NCI-H510A treated with DMSO at 0.1 percent for 48 hours (cell line): ENCODE measurements at regions not wholly inside any gene's neighbourhood (a gene's known extent, or its start where the extent isn't known, plus 50 kb on each side); places are given as distances from the start of the nearest gene placed in this dataset.

ENCODE experiments used
- DNase-seq: peaks from one replicate; lab custom pipeline; 2025; lab: John Stamatoyannopoulos, UW

DNA sequence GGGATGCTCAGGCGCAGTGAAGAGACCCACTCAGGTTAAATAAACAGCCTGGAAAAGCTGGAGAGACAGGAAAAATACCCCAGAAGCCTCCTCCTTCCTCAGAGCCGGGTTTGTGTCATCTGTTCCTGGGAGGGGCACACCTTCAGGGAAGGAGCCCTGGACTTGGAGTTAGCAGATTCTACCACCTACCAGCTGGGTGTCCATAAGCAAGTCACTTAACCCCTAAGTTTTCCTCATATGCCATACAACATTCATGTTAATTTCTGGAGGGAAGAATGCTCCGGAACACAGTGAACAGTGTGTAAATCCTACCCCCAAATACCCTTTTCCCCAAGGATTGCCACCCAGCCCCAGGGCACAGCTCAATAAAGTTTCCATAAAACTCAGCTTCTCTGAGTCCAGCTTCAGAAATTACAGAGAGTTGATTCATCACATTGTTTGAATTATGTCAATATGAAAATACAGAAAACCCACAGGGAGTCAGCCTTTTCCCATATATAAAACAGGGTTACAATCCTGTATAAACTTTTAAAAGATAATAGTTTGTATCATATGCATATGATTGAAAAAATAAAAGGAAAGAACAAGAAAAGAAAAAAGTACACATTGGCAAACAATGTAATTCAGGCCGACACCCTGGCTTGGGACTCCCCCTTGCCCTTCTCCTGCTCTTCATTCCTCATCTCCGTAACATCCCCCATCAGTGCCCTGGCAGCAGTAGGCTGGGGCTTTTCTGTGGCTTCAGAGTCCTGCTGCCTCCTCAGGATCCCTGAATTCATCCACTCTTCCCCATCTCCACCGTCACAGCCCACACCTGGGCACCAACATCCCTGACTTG is 291.8 kb upstream of the USP24 start:
- DNase-seq = no peak

DNA sequence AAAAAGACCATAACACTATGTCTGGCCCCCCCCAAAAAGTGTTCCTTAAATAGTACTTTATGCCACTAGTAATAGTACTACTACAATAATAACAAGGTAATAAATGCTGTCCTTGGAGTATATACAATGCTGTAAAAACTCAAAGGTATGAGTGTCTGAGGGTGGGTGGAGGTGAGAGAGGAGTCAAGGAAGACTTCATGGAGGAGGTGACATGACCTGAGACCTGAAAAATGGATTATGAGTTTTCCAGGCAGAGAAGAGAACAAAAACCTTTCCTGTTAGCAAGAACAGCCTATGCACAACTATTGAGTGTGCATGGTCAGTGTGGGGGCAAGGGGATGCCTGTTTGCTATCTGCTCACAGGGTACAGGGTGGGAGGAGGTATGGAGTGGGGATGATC is 290.2 kb upstream of the USP24 start:
- DNase-seq = no peak

DNA sequence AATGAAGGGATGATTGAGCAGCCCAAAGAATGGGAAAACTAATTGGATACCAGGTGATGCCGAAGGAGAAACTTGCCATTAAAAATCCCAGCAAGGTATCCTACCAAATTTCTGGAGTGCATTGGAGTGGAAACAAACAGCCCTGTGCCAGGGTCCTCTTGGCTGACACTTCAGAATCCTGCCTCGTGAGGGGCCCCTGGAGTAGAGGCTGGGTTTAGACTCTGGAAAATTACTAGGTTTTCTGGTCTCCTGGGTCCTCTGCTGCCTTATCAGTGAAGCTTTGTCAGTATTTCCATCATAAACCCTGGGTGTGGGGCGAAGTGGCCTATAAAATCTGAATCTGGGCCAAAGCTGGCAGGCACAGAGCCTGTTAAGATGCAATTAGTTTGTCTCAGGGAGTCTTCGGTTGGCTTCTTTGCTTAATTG is 289.2 kb upstream of the USP24 start:
- DNase-seq = no peak

DNA sequence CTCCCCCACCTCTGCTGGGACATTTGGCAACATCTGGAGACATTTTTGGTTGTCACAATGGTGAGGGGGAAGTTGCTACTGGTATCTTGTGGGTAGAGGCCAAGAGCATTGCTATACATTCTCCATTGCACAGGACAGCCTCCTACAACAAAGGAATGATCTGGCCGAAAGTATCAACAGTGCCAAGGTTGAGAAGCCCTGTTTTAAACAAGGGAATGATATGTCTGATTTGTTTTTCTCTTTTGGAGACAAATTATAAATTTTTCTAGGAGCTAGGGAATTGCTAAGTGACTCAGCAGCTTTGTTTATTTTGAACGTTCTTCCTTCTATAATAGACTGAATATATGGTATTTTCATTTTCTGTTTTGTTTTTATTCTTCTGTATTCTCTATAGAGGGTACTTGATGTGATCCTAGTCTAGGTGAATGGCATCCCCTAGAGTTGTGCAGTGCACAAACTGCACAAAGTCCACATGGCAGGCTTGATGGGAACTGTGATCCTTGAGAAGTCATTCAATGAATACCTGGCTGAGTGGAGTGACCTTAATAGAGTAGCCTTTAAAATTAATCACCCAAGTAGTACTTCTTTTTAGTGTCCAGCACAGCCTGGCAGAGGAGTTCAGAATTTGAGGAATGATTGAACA is 288.6 kb upstream of the USP24 start:
- DNase-seq = no peak

DNA sequence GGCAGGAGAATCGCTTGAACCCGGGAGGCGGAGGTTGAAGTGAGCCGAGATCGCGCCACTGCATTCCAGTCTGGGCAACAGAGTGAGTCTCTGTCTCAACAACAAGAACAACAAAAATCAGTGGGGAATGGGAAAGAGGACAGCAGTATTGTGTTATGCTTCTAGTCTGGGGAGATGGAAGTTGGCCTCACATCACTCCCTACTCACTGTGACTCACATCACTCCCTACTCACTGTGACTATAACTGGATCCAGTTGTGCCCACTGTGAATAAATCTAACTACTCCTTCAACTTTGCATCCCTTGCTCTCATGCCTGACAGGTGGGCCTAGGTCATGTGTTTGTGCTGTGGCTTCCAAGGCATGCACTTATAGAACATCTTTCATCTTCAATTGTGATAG is 285.4 kb upstream of the USP24 start:
- no peak for DNase-seq

DNA sequence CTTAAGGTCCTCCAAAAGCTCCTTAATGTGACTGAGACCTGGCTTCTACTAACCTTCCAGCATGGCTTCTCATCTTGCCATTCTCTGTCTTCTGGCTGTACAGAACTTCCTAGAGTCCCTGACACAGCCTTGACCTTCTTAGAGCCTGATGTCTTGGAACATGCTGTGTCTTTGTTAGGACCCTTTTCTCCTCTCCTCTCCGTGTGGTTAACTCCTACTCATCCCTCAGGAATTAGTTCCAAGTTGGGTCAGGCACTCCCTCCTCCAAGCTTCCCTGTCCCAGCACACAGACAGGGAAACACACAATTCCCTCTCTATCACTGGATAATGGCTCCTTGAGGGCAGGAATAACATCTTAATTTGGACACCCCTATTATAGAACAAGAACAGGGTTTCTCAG is 275.4 kb upstream of the USP24 start:
- DNase-seq = no peak

DNA sequence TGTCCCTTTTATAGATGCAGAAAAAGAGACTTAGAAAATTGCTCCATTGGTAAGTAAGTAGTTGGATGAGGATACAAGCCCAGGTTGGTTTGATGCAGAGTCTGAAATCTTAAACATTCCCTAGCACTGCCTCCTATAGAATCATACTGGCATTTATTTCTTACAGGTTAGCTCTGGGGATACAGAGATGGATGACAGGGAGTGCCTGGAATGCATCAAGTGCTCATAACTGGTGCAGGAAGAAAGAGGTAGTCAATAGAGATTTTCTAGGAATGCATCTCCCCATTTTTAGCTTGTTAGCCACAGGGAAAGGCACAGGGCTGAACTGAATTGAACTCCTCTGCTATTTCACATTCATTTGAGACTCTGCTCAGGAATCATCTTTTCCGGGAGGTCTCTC is 269.0 kb upstream of the USP24 start:
- no peak for DNase-seq

DNA sequence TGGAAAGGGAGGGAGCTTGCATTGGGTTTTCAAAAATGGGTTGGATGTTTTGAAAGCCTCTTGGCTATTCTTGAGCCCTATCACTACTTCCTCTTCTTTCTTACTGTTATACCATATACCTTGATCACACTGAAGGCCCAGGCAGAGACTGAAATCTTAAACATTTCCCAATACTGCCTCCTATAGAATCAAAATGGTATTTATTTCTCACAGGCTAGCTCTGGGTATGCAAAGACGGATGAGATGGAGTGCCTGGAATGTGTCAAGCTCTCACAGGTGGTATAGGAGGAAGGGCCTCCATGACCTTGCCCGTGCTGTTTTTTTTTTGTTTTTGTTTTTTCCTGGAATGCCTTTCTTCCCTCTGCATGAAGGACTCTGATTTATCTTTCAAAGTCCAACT is 268.4 kb upstream of the USP24 start:
- DNase-seq = no peak

DNA sequence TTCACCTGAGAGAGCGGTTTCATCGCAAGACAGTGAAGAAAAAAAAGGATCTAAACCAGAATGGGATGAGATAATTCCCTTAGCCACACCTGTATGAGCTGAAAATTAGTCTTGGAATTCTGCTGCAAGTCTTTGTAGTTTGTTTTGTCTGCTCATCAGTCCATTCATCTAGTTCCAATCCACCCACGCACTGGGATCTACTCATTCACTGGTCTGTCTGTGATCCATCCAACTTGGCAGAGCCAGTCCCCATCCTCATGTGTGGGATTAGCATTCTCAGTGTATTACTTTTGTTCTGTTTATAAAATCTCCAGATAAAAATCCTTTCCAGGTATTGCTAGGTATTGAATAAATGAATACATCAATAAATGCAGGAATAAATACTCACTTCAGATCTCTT is 266.5 kb upstream of the USP24 start:
- DNase-seq = no peak

DNA sequence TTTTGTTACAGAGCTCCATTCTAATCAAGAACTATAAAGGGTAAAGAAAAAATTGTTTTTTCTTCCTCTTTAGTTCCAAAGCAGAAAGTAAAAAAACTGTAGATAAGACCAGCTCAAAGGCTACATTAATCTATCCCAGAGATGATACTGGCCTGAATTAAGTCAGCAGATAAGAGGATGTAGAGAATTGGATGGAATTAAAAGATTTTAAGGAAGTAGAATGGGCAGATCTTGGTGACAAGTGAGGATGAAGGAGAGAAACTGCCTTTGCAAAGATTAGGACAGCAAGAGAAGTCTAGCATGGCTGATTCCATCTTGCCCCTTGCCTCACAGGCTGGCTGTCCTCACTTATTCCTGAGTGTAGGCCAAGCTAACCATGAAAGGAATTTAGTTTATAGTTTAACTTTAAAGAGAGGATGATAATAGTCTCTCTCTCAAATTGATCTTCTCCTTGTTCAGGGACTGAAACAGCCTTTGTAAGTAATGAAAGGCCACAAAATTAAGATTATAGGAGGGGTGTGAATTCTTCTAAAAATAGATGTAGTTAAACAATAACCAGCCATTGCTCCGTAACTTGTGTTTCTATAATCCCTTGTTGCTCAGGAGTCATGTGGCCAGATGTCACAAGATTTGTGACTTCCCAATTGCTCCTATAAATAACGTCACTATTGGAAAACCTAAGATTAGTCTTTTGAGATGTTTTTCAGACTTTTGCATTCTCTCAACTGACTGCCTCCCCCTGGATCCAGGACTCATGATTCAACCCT is 265.0 kb upstream of the USP24 start:
- no peak for DNase-seq

DNA sequence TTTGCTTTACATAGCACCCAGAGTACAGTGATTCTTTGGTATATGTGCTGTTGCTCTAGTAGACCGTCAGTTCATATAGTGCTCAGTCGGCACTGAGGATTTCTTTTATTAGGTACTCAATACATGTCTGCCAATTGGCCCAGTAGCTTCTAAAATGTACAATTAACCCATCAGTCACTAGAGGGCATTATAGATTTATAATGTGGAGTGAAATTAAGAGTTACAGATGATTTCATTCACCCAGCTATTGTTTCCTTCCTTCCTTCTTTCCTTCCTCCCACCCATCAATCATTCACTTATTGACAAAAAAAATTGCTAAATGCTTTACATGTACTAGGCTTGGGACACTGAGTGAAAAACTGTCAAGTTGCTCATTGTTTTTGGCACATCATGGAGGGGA is 263.6 kb upstream of the USP24 start:
- DNase-seq = peak; percentile 29

DNA sequence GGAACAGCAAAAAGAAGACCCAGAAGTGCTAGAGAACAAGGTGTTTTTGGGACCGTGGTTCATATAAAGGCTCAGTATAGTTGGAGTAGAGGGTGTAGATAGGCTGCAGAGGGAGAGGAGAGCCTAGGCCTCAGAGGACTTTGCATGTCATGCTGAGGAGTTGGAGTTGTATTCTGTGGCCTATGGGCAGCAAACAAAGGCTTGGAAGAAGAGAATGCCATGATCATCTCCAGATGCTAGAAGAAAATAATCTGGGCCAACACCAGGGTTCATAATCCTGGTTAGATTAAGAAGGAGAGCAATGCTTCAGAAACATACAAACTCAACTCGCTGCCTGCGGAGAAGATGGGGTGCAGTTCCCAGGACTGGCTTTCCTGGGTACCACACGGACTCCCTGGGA is 262.8 kb upstream of the USP24 start:
- no peak for DNase-seq

DNA sequence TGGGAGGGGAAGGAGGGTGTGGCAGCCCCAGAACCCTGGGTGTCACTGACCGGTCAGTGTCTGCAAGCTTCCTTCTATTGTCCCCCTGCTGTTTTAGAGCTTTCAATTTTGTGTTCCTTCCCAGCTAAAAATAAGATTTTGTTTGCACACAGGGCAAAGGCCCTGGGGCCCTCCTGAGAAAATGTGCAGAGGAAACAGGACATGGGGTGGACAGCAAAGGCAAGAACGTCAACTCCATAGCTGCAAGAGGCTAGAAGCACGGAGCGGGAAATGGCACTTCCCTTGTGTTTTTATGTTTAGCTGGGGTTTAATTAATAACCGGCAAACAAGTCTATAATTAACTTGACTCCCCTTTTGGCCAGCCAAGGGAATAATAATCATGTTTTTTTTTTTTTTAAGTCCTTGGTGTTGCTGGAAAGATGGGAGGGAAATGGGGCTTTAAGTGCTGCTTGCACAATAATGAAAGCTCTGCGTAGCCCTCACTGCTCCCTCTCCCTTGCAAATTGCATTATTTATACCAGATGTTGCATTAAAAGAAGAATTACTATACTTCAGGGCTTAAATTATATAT is 261.4 kb upstream of the USP24 start:
- DNase-seq = no peak

DNA sequence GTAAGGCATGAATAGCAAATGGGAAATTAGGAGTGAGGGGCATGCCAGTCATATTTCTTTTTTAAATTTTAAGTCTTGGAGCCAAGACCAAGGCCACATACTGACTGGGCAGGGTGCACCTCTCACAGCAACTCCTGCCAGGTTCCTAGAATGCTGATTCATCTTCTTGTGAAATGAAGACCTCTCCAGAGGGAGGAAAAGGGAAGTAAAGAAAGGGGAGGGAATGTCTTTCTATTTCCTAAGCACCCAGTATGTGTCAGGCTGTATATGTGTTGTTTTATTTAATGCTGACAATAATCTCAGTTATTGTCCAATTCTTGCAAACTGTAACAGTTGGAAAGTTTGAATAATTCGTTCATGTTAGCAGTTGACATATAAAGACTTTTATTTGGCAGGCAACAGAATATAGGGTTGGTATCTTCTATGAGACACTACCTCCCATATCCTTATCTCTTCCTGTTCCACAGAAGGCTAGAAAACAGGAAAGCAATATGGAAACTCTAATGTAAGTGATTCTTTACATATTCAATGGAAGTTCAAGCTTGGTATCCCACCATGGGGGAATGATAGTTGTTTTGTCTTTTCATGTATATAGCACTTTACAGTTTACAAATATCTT is 259.1 kb upstream of the USP24 start:
- DNase-seq = no peak

DNA sequence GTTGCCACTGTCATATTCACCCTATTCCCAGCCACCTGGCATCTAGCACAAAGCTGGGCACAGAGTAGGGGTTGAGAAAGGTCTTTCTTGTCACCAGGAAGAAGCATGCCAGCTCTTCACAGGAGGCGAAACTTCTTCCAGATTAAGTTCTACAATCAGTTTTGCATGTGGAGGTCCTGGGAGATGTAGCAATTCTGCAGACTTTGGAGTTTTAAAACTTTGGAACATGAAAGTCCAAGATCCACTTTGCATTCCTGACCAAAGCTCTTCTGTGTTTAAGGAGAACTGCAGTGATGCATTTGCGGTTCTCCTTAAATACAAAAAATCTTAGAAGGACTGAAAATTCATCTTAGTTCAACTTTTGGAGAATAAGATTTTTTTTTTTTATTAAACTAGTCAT is 258.5 kb upstream of the USP24 start:
- no peak for DNase-seq

DNA sequence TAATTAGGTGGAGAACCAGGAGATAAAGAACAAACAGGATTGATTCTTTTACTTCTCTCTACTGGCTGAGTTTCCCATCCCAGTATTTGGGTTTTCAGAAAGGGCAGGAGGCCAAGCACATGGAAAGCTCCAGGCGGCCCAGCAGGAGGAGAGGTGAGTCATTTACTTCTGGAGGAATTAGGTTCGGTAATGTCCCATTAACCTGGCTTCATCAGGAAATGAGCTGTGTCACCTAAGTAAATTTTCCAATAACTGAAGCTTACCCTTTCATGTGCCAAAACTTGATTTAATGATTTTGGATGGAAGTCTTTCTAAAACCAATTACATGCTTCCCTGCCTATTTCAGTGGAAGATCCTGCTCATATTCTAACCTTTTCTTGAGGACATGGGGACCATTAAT is 257.6 kb upstream of the USP24 start:
- no peak for DNase-seq

DNA sequence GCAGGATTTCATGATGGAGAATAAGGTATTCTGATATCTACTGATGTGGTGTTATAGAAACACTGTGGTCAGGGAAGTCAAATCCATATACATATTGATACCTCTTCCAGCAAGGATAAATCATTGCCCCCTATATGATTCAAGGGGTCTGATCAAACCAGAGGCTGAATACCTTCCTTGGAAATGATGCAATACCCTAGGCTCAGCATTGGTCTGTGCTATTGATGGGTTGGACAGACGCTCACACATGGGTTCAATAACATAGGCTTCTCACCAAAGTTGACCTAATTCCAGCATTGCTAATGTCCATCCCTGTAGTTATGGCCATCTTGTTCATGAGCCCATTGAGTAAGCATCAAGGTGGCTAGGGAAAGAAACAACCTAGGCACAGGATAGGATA is 257.0 kb upstream of the USP24 start:
- no peak for DNase-seq

DNA sequence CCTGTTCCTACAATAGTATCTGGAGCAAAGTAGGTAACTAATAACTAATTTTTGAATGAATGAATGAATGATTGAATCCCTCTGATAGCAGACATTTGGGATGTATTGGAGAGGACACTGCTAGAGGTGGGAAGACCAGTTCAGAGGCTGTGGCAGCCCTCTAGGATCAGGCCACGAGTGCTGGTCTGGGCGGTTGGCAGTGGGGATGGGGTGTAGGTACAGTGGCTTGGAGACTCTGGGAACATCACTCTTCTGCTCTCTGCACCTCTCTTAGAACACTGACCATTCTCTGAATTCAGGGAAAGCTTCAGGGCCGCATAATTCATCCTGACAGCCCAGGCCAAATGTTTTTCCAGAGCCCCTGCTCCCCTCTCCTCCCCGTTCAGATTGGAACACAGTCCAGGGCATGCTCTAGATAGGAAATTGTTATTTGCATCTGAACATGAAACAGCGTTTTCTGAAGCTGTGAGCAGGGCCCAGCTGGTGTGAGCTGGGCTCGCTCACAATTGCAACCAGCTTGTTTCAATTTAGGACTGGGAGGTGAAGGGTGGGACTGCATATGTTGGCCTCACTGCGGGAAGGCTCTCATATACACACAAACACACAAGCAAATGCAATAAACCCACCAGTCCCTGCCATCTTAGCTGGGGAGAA is 253.1 kb upstream of the USP24 start:
- DNase-seq = no peak

DNA sequence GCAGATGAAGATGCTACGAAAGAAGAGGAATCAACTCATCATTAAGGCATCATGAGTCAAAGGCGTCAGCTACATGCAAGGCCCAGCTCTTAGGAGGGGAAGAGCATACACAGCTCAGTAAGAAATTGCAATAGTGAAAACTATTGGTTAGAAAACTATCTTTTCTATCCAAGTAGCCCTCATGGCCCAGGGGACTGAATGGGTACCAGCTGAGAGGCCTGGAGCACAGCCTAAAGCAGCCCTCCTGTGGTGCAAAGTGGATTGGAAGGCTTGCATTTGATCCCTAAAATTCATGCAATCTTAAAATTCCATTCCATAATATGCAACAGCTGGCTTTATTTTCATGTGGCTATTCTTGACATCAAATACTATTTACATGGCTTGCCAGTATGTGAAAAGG is 251.8 kb upstream of the USP24 start:
- DNase-seq = no peak

DNA sequence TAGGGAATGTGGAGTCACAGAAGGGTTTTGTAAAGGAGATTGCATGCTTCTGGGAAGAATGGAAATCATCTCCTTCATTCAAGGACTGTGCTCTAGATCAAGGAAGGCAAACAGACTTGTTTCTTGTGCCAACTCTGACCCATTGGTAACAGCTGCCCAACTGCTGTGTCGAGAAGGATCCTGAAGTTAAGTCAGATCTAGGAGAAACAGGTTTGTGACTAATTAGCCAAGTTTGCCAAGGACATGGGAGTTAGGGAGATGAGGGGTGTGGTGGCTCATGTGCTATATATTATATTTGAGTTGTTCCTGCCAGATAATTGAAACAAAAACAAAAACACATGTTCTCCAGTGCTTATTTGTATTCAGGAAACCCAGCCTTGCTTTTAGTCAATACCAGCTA is 251.2 kb upstream of the USP24 start:
- DNase-seq = no peak

DNA sequence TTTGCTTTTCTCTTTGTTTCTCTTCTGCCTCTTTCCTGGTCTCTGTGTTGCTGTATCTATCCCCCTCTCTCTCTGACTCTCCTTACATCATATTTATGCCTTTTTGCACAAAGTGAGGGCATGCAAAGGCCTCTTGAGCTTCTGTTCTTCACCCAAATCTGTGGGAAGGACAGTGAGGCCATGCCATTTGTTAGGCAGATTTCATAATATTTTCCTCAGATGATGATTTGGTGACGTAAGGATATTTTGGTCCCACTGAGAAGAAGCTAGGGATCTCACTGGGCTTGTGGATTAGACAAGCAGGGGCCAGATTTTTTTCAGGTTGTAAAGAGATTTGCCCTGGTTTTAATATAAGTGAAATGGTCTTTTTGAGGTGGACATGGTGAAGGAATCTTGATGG is 249.4 kb upstream of the USP24 start:
- no peak for DNase-seq
